CD4-positive, alpha-beta T cell (primary cell): ENCODE measurements at regions not wholly inside any gene's neighbourhood (a gene's known extent, or its start where the extent isn't known, plus 50 kb on each side); places are given as distances from the start of the nearest gene placed in this dataset.

Experiments
- ATAC-seq: fragments of 200-7000 bp; cut with Tn5 transposase; one replicate; pipeline ENCODE4 v1.10.0; 2022; ENCODE audit warnings: mild to moderate bottlenecking; ENCODE audit not compliant: poor library complexity
- CTCF ChIA-PET: fragments of 350-600 bp; sonication (Branson Sonifier 250); formaldehyde crosslinking; loops from one replicate; lab custom pipeline; 2021; ENCODE audit warnings: antibody characterized with exemption, inconsistent platforms; lab: Charles Lee
- POLR2A ChIA-PET: fragments of 350-600 bp; sonication (Branson Sonifier 250); formaldehyde crosslinking; loops from one replicate; lab custom pipeline; 2021; ENCODE audit warnings: antibody characterized with exemption, inconsistent platforms; lab: Charles Lee
- DNase-seq, 14 experiments: peaks; one replicate each; pipeline ENCODE4 v3.0.0-alpha.2; 2013 to 2020; ENCODE audit warnings: mixed read lengths in 2 of 14
- H3K27ac ChIP-seq, 2 donors: one replicate each; pipeline versions ENCODE4 v1.5.1 to v1.7.0; 2013; ENCODE audit warnings: low read length in 2 of 2, low read depth in 1 of 2, mild to moderate bottlenecking in 1 of 2
- H3K27me3 ChIP-seq, 2 experiments: 1 replicate in 1 of 2; 2 replicates in 1 of 2; pipeline versions ENCODE4 v1.6.1 to v1.7.0; 2013; ENCODE audit warnings: low read length in 2 of 2, control low read depth in 1 of 2, mild to moderate bottlenecking in 1 of 2, moderate library complexity in 1 of 2; ENCODE audit not compliant: insufficient read depth in 2 of 2, control insufficient read depth in 1 of 2
- H3K36me3 ChIP-seq: one replicate; pipeline ENCODE4 v1.6.1; 2013; ENCODE audit warnings: low read length, control low read depth; ENCODE audit not compliant: insufficient read depth
- H3K4me1 ChIP-seq: one replicate; pipeline ENCODE4 v1.6.1; 2013; ENCODE audit warnings: low read length, control low read depth; ENCODE audit not compliant: insufficient read depth
- H3K4me3 ChIP-seq: one replicate; pipeline ENCODE4 v1.5.1; 2013; ENCODE audit warnings: mild to moderate bottlenecking, low read length, moderate library complexity
- H3K9me3 ChIP-seq, 2 experiments: 1 replicate in 1 of 2; 2 replicates in 1 of 2; pipeline versions ENCODE4 v1.6.1 to v1.7.0; 2013; ENCODE audit warnings: low read length in 2 of 2, mild to moderate bottlenecking in 2 of 2, control low read depth in 1 of 2, moderate library complexity in 1 of 2; ENCODE audit not compliant: control insufficient read depth in 1 of 2, insufficient read depth in 1 of 2
- H3K27ac Mint-ChIP-seq: one replicate; pipeline ENCODE4 v1.8.0; 2020; ENCODE audit warnings: mixed read lengths
- H3K27me3 Mint-ChIP-seq: one replicate; pipeline ENCODE4 v1.8.0; 2021; ENCODE audit warnings: mixed read lengths
- H3K36me3 Mint-ChIP-seq: one replicate; pipeline ENCODE4 v1.8.0; 2021; ENCODE audit warnings: low read depth, mixed read lengths
- H3K4me1 Mint-ChIP-seq: one replicate; pipeline ENCODE4 v1.8.0; 2021; ENCODE audit warnings: low read depth, mixed read lengths
- H3K4me3 Mint-ChIP-seq: one replicate; pipeline ENCODE4 v1.8.0; 2020; ENCODE audit warnings: mild to moderate bottlenecking, mixed read lengths
- H3K9me3 Mint-ChIP-seq: one replicate; pipeline ENCODE4 v1.8.0; 2020; ENCODE audit warnings: mixed read lengths
- CTCF ChIP-seq: fragments of 200-600 bp; IDR thresholded peaks from one replicate; pipeline ENCODE4 v1.8.0; 2022; ENCODE audit warnings: antibody characterized with exemption, mild to moderate bottlenecking
- intact Hi-C, 2 experiments: fragments of 100-400 bp; cut with DNase I in 1 of 2; cut with micrococcal nuclease in 1 of 2; formaldehyde crosslinking; loops; one replicate each; pipeline versions ENCODE4 v1.15.1 to v1.9.0; 2023 to 2025; cut with DNase I, micrococcal nuclease

DNA sequence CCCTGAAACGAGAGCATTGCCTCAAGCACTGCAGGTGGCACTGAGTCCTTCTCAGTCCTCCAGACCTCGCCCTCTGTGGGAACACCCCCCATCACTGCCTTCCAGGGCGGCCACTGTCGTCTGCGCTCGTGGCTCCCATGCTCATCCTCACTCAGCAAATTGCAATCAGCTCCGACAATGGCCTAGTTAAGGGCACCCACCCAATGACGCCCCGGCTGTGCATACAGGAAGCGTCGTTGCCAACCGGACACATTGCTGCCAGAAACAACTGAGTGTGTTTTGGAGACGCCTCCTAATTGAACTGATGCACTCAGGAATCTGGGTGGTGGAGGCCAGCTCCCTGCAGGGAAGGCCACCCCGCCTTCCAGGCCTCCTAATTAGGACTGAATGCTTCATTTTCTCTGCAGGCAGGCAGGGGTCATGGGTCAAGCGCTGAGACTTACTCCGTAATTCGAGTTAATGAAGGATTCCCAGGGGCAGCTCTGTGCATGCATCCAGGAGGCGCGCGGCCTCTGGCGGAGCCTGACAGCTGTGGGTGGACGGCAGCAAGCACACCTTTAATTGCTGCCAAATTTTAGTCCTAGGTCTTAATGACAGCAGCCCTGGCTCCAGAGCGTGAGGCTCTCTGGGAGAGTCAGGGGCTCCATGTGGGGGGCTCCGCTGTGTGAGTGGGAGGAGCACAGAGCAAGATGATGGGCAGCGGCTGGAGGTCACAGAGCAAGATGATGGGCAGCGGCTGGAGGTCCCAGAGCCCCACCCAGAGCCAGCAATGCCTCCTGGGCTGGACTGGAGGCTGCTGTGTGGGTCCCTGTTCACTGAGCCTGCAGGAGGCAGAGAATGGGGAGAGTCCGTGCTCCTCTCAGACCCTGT lies 199.0 kb downstream of the BRD1 start:
- H3K9me3 Mint-ChIP-seq, result no peaks in the 10 kb centered on the region

GRCh38 chr22:49627217-49628181 lies 200.2 kb downstream of the BRD1 start:
- Mint-ChIP-seq H3K9me3 (no peaks in the 10 kb centered on the region), H3K27me3 (no peaks in the 10 kb centered on the region), H3K36me3 (peaks cover 7% of the 10 kb centered on the region), H3K4me3 (no peak overlapping the region), H3K27ac (no peak overlapping the region), H3K4me1 (peaks cover 5% of the 10 kb centered on the region)
- intact Hi-C loops, result no loop called here
- Histone ChIP-seq H3K27me3 (no peaks in the 10 kb centered on the region), H3K9me3 (no peaks in the 10 kb centered on the region), H3K36me3 (no peaks in the 10 kb centered on the region), H3K27ac (no peak overlapping the region), H3K4me3 (no peak overlapping the region), H3K4me1 (no peaks in the 10 kb centered on the region)
- TF ChIP-seq CTCF, result no peak
- ChIA-PET POLR2A (no interaction called here), CTCF (no interaction called here)
- no peak for ATAC-seq
- no peak for DNase-seq

More for the DNA sequence above, 199.0 kb downstream of the BRD1 start:
- ChIA-PET CTCF (no interaction called here), POLR2A (no interaction called here)
- H3K27me3 ChIP-seq, result no peaks in the 10 kb centered on the region
- H3K9me3 ChIP-seq, result no peaks in the 10 kb centered on the region
- no peak for ATAC-seq
- DNase-seq, result no peak
- intact Hi-C loops, result no loop called here
- H3K4me1 ChIP-seq, result no peaks in the 10 kb centered on the region
- H3K27ac Mint-ChIP-seq, result no peak overlapping the region
- H3K27me3 Mint-ChIP-seq, result no peaks in the 10 kb centered on the region
- H3K36me3 ChIP-seq, result no peaks in the 10 kb centered on the region
- H3K27ac ChIP-seq, result no peak overlapping the region
- no peak overlapping the region for H3K4me3 ChIP-seq
- H3K36me3 Mint-ChIP-seq, result peaks cover 7% of the 10 kb centered on the region
- TF ChIP-seq CTCF, result no peak
- H3K4me1 Mint-ChIP-seq, result peaks cover 5% of the 10 kb centered on the region
- no peak overlapping the region for H3K4me3 Mint-ChIP-seq

GRCh38 chr22:49626361-49627216 lies 201.1 kb downstream of the BRD1 start:
- ChIA-PET CTCF (no interaction called here), POLR2A (no interaction called here)
- no peak overlapping the region for H3K27ac ChIP-seq
- no peak overlapping the region for H3K27ac Mint-ChIP-seq
- no peak for TF ChIP-seq CTCF
- intact Hi-C loops, result no loop called here
- H3K27me3 Mint-ChIP-seq, result no peaks in the 10 kb centered on the region
- H3K36me3 ChIP-seq, result no peaks in the 10 kb centered on the region
- ATAC-seq (no peak), DNase-seq (no peak)
- H3K27me3 ChIP-seq, result no peaks in the 10 kb centered on the region
- no peaks in the 10 kb centered on the region for H3K9me3 ChIP-seq
- peaks cover 7% of the 10 kb centered on the region for H3K36me3 Mint-ChIP-seq
- H3K4me1 Mint-ChIP-seq, result peaks cover 5% of the 10 kb centered on the region
- H3K4me3 Mint-ChIP-seq, result no peak overlapping the region
- H3K4me1 ChIP-seq, result no peaks in the 10 kb centered on the region
- no peaks in the 10 kb centered on the region for H3K9me3 Mint-ChIP-seq
- H3K4me3 ChIP-seq, result no peak overlapping the region
